GM21360 (cell line): ENCODE measurements at regions not wholly inside any gene's neighbourhood (a gene's known extent, or its start where the extent isn't known, plus 50 kb on each side); places are given as distances from the start of the nearest gene placed in this dataset.
"Not testable (repeated sequence)": the region's sequence is repeated elsewhere in the genome, so short reads cannot be mapped to it uniquely, and the experiment has no call there.

Experiments used
- ATAC-seq: cut with Tn5 transposase; IDR thresholded peaks from one replicate; pipeline ENCODE4 v1.9.1; 2021; ENCODE audit warnings: mild to moderate bottlenecking, moderate library complexity; ENCODE audit not compliant: unreplicated experiment

GRCh38 chr2:125979886-125980285 lies 676.1 kb upstream of the GYPC start:
- no peak for ATAC-seq

GRCh38 chr2:125983364-125983763 lies 672.6 kb upstream of the GYPC start:
- ATAC-seq, result no peak

GRCh38 chr2:126029316-126029715 lies 626.6 kb upstream of the GYPC start:
- ATAC-seq, result no peak

- no peak for ATAC-seq
Observed at GRCh38 chr2:126038861-126039260, 617.1 kb upstream of the GYPC start.

- no peak for ATAC-seq
Observed at GRCh38 chr2:126041391-126042047, 614.4 kb upstream of the GYPC start.

GRCh38 chr2:126042089-126042488 lies 613.9 kb upstream of the GYPC start:
- ATAC-seq, result no peak

- no peak for ATAC-seq
Observed at GRCh38 chr2:126048719-126049118, 607.2 kb upstream of the GYPC start.

GRCh38 chr2:126049461-126049860 lies 606.5 kb upstream of the GYPC start:
- no peak for ATAC-seq

- ATAC-seq, result no peak
Observed at GRCh38 chr2:126050991-126051736, 604.8 kb upstream of the GYPC start.

GRCh38 chr2:126051737-126052240 lies 604.2 kb upstream of the GYPC start:
- ATAC-seq, result not testable (repeated sequence)

GRCh38 chr2:126059379-126059778 lies 596.6 kb upstream of the GYPC start:
- no peak for ATAC-seq

GRCh38 chr2:126085011-126085795 lies 570.8 kb upstream of the GYPC start:
- ATAC-seq, result no peak

GRCh38 chr2:126100962-126101361 lies 555.0 kb upstream of the GYPC start:
- no peak for ATAC-seq

- no peak for ATAC-seq
Observed at GRCh38 chr2:126106006-126106405, 550.0 kb upstream of the GYPC start.

GRCh38 chr2:126107883-126108282 lies 548.1 kb upstream of the GYPC start:
- no peak for ATAC-seq

GRCh38 chr2:126115975-126116374 lies 540.0 kb upstream of the GYPC start:
- ATAC-seq, result no peak

- ATAC-seq, result no peak
Observed at GRCh38 chr2:126117886-126118285, 538.1 kb upstream of the GYPC start.

- no peak for ATAC-seq
Observed at GRCh38 chr2:126145752-126146151, 510.2 kb upstream of the GYPC start.

GRCh38 chr2:126154256-126154785 lies 501.6 kb upstream of the GYPC start:
- no peak for ATAC-seq

- not testable (repeated sequence) for ATAC-seq
Observed at GRCh38 chr2:126160950-126161349, 495.0 kb upstream of the GYPC start.

GRCh38 chr2:126172631-126173184 lies 483.2 kb upstream of the GYPC start:
- no peak for ATAC-seq
